ENCODE measurements at regions not wholly inside any gene's neighbourhood (a gene's known extent, or its start where the extent isn't known, plus 50 kb on each side); places are given as distances from the start of the nearest gene placed in this dataset.
"Not testable (repeated sequence)": the region's sequence is repeated elsewhere in the genome, so short reads cannot be mapped to it uniquely, and the experiment has no call there.

- DNase-seq (ENCODE audit: low read depth in 2 of 2) = no peak
Measured at GRCh38 chr12:114826244-114826643, 142.3 kb upstream of the TBX3 start.

GRCh38 chr12:114823724-114824123 lies 139.7 kb upstream of the TBX3 start:
- DNase-seq (ENCODE audit: low read depth in 2 of 2) = no peak

- DNase-seq (ENCODE audit: low read depth in 2 of 2) = peak; percentile 19 to 21
Measured at GRCh38 chr12:114821570-114821969, 137.6 kb upstream of the TBX3 start.

- no peak for DNase-seq (ENCODE audit: low read depth in 2 of 2)
Measured at GRCh38 chr12:114820796-114821195, 136.8 kb upstream of the TBX3 start.

- no peak for DNase-seq (ENCODE audit: low read depth in 2 of 2)
Measured at GRCh38 chr12:114817571-114818425, 133.8 kb upstream of the TBX3 start.

GRCh38 chr12:114815026-114815795 lies 131.2 kb upstream of the TBX3 start:
- DNase-seq (ENCODE audit: low read depth in 2 of 2) = no peak

- no peak for DNase-seq (ENCODE audit: low read depth in 2 of 2)
Measured at GRCh38 chr12:114812858-114813761, 129.1 kb upstream of the TBX3 start.

- no peak for DNase-seq (ENCODE audit: low read depth in 2 of 2)
Measured at GRCh38 chr12:114812384-114812783, 128.4 kb upstream of the TBX3 start.

GRCh38 chr12:114809097-114809496 lies 125.1 kb upstream of the TBX3 start:
- DNase-seq (ENCODE audit: low read depth in 2 of 2) = no peak

GRCh38 chr12:114801381-114801780 lies 117.4 kb upstream of the TBX3 start:
- DNase-seq (ENCODE audit: low read depth in 2 of 2) = not testable (repeated sequence)

GRCh38 chr12:114800566-114800965 lies 116.6 kb upstream of the TBX3 start:
- DNase-seq (ENCODE audit: low read depth in 2 of 2) = not testable (repeated sequence)

GRCh38 chr12:114799574-114800487 lies 115.9 kb upstream of the TBX3 start:
- DNase-seq (ENCODE audit: low read depth in 2 of 2) = no peak

GRCh38 chr12:114794049-114794558 lies 110.1 kb upstream of the TBX3 start:
- no peak for DNase-seq (ENCODE audit: low read depth in 2 of 2)

GRCh38 chr12:114790276-114790675 lies 106.3 kb upstream of the TBX3 start:
- DNase-seq (ENCODE audit: low read depth in 2 of 2) = no peak

- no peak for DNase-seq (ENCODE audit: low read depth in 2 of 2)
Measured at GRCh38 chr12:114789821-114790220, 105.8 kb upstream of the TBX3 start.

- DNase-seq (ENCODE audit: low read depth in 2 of 2) = no peak
Measured at GRCh38 chr12:114789276-114789675, 105.3 kb upstream of the TBX3 start.

GRCh38 chr12:114784526-114784925 lies 100.6 kb upstream of the TBX3 start:
- DNase-seq (ENCODE audit: low read depth in 2 of 2) = no peak

- DNase-seq (ENCODE audit: low read depth in 2 of 2) = no peak
Measured at GRCh38 chr12:114783089-114783618, 99.2 kb upstream of the TBX3 start.

GRCh38 chr12:114780746-114781399 lies 96.9 kb upstream of the TBX3 start:
- DNase-seq (ENCODE audit: low read depth in 2 of 2) = no peak

GRCh38 chr12:114779647-114780046 lies 95.7 kb upstream of the TBX3 start:
- no peak for DNase-seq (ENCODE audit: low read depth in 2 of 2)
